Gastroesophageal sphincter (tissue), 3 donors: ENCODE measurements at regions not wholly inside any gene's neighbourhood (a gene's known extent, or its start where the extent isn't known, plus 50 kb on each side); places are given as distances from the start of the nearest gene placed in this dataset.

Source experiments
- CTCF ChIP-seq, 4 experiments: fragments of 200-600 bp in 2 of 4; fragments of 450-650 bp in 2 of 4; sonication (generic) in 1 of 4; IDR thresholded peaks; one replicate each; pipeline ENCODE4 v1.5.1; 2017 to 2019; ENCODE audit warnings: antibody characterized with exemption in 4 of 4, mild to moderate bottlenecking in 2 of 4, moderate library complexity in 2 of 4
- POLR2A ChIP-seq, 2 donors: fragments of 450-650 bp; IDR thresholded peaks; one replicate each; pipeline ENCODE4 v1.6.1; 2017; ENCODE audit warnings: antibody characterized with exemption in 2 of 2, mild to moderate bottlenecking in 2 of 2, moderate library complexity in 1 of 2

DNA sequence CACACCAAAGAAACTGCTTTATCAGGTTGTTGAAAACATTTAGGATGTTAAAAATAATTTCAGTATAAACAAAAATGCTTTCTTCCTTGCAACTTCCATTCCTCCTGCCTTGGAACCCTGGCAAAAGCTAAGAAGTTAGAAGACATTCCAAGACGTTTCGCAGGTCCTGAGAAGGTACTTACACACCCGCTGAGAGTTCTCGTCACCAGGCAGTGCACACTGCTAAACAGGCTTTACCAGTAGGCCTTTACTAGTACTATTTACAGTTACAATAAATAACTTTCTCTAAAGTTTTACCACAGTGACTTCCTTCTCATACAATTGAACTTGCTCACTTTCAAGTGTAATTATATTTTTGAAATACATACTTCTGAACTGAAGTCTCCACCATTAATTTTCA, 81.4 kb upstream of the RPS6KA2 start:
- no peak for TF ChIP-seq CTCF (IDR thresholded peaks at IDR 0.05)
- TF ChIP-seq POLR2A (IDR thresholded peaks at IDR 0.05), result no peak
